ENCODE measurements at regions not wholly inside any gene's neighbourhood (a gene's known extent, or its start where the extent isn't known, plus 50 kb on each side); places are given as distances from the start of the nearest gene placed in this dataset.

DNA sequence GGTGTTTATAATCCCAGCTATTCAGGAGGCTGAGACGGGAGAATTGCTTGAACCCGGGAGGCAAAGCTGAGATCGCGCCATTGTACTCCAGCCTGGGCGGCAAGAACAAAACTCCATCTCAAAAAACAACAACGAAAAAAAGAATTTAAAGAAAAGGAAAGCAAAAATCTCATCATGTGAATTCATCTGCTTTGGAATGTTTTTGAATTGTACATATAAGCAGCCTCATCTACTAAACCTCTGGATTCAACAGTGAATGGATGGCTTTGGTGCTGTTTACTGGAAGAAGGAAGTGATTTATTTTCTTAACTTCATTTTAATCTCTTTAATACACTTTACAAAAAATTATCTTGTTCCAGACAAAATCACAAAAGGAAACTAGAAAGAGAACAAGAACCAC is 51.8 kb upstream of the PNRC1 start:
- TF ChIP-seq, protein P1, sequence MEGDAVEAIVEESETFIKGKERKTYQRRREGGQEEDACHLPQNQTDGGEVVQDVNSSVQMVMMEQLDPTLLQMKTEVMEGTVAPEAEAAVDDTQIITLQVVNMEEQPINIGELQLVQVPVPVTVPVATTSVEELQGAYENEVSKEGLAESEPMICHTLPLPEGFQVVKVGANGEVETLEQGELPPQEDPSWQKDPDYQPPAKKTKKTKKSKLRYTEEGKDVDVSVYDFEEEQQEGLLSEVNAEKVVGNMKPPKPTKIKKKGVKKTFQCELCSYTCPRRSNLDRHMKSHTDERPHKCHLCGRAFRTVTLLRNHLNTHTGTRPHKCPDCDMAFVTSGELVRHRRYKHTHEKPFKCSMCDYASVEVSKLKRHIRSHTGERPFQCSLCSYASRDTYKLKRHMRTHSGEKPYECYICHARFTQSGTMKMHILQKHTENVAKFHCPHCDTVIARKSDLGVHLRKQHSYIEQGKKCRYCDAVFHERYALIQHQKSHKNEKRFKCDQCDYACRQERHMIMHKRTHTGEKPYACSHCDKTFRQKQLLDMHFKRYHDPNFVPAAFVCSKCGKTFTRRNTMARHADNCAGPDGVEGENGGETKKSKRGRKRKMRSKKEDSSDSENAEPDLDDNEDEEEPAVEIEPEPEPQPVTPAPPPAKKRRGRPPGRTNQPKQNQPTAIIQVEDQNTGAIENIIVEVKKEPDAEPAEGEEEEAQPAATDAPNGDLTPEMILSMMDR (IDR thresholded peaks at IDR 0.05; ENCODE audit: insufficient read depth, low read length, severe bottlenecking), result no peak
- no peak for DNase-seq (ENCODE audit: low read depth)
- H3K27me3 ChIP-seq (ENCODE audit: control insufficient read depth, insufficient read depth, low read length), result no peaks in the 10 kb centered on the region
- no peak for FAIRE-seq
- H3K4me3 ChIP-seq (ENCODE audit: low read depth, low read length), result no peak overlapping the region
- H3K36me3 ChIP-seq (ENCODE audit: control insufficient read depth, insufficient read depth, low read length), result no peaks in the 10 kb centered on the region

DNA sequence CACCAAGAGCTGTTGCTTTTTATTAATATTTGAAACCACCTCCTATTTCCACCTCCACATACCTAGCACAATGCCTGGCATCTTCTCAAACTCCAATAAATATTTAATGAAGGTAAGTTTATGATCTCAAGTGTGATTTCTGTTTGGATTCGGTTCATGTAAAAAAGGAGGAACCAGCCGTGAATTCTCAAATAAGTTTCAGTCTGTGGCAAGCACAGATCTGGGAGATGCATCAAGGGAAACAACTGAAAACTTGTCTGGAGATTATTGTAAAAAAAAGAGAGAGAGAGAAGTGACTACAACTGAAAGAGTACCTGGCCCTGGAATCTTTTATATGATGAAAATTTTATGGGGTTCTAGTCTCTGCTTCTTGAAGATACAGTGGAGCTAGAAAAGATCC is 52.8 kb upstream of the PNRC1 start:
- DNase-seq (ENCODE audit: low read depth), result no peak
- Histone ChIP-seq H3K4me3 (ENCODE audit: low read depth, low read length) (no peak overlapping the region), H3K27me3 (ENCODE audit: control insufficient read depth, insufficient read depth, low read length) (no peaks in the 10 kb centered on the region), H3K36me3 (ENCODE audit: control insufficient read depth, insufficient read depth, low read length) (no peaks in the 10 kb centered on the region)
- TF ChIP-seq, protein P1 (IDR thresholded peaks at IDR 0.05; ENCODE audit: insufficient read depth, low read length, severe bottlenecking), result no peak
- FAIRE-seq, result no peak

DNA sequence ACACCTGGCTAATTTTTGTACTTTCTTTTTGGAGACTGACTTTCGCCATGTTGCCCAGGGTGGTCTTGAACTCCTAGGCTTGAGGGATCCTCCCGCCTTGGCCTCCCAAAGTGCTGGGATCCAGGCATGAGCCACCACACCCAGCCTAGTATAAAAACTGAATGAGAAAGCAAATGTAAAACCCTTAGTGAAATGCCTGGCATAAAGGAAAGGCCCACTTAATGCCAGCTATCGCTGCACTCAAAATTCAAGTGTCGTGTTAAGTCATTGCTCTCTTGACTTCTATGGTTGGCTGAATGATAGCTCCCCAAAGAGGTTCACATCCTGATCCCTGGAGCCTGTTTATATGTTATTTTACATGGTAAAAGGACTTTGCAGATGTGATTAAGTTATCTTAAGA is 54.4 kb upstream of the PNRC1 start:
- H3K27me3 ChIP-seq (ENCODE audit: control insufficient read depth, insufficient read depth, low read length), result no peaks in the 10 kb centered on the region
- no peak overlapping the region for H3K4me3 ChIP-seq (ENCODE audit: low read depth, low read length)
- FAIRE-seq (no peak), DNase-seq (ENCODE audit: low read depth) (no peak)
- TF ChIP-seq, protein P1 (IDR thresholded peaks at IDR 0.05; ENCODE audit: insufficient read depth, low read length, severe bottlenecking), result no peak
- H3K36me3 ChIP-seq (ENCODE audit: control insufficient read depth, insufficient read depth, low read length), result no peaks in the 10 kb centered on the region

DNA sequence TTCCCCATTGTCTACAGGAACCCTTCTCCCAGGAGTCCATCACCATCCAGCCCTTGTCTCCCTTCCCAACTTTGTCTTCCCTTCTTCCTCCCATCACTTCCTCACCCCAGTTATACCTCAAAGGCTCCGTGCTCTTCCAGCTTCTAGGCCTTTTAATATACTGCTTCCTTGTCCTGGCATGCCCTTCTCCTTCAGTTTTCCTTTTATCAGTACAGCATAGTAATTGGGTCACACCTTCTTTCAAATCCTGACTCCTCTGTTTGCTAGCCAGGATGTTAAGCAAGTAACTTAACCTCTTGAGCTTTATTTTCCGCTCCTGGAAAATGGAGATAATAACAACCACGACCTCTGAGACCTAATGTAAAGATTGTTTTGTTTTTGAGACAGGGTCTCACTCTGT is 54.9 kb upstream of the PNRC1 start:
- TF ChIP-seq, protein P1 (IDR thresholded peaks at IDR 0.05; ENCODE audit: insufficient read depth, low read length, severe bottlenecking), result no peak
- FAIRE-seq, result no peak
- Histone ChIP-seq H3K27me3 (ENCODE audit: control insufficient read depth, insufficient read depth, low read length) (no peaks in the 10 kb centered on the region), H3K4me3 (ENCODE audit: low read depth, low read length) (no peak overlapping the region), H3K36me3 (ENCODE audit: control insufficient read depth, insufficient read depth, low read length) (no peaks in the 10 kb centered on the region)
- peak; percentile 70 for DNase-seq (ENCODE audit: low read depth)

DNA sequence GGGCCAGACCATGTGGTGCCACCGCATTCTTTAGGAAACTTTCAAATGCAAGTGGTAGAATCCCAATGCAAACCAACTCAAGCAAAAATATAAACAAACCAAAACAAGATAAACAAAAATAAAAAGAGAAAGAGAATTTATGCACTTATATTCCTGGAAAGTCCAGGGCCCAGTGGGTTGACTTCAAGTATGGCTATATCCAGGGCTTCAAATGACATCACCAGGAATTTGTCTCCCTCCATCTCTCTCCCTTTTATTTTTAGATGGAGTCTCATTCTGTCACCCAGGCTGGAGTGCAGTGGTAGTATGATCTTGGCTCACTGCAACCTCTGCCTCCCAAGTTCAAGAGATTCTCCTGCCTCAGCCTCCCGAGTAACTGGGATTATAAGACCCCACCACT is 56.1 kb upstream of the PNRC1 start:
- DNase-seq (ENCODE audit: low read depth) (no peak), FAIRE-seq (no peak)
- Histone ChIP-seq H3K4me3 (ENCODE audit: low read depth, low read length) (no peak overlapping the region), H3K36me3 (ENCODE audit: control insufficient read depth, insufficient read depth, low read length) (no peaks in the 10 kb centered on the region), H3K27me3 (ENCODE audit: control insufficient read depth, insufficient read depth, low read length) (no peaks in the 10 kb centered on the region)
- TF ChIP-seq, protein P1 (IDR thresholded peaks at IDR 0.05; ENCODE audit: insufficient read depth, low read length, severe bottlenecking), result no peak

DNA sequence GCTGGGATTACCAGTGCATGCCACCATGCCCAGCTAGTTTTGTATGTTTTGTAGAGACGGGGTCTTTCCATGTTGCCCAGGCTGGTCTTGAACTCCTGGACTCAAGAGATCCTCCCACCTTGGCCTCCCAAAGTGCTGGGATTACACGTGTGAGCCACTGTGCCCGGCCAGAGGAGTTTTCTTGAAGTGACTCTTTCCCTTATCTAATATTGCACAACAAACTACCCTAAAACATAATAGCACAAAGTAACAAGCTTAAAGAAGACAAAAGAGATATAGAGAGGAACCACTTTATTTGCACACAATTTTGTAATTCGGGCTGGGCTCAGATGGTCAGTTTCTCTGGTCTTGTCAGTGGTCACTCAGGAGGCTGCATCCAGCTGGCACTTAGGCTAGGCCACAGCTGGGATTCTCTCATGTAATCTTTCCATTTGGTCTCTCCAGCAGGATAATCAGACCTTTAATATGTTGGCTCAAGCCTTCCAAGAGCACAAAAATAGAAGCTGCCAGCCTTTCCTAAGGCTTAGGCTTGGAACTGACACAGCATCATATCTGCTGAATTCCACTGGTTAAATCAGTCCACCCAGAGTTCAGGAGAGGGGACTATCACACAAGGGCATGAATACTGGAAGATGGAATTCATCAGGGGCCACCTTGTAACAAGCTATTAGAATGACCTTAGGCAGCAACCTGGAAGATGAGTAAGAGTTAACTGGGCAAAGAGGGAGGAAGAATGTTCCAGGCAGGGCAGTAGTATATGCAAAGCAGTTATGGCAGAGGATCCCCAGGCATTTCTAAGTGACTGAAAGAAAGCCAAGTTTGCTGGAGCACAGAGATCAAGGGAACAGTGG is 56.7 kb upstream of the PNRC1 start:
- DNase-seq (ENCODE audit: low read depth), result peak; percentile 33
- no peak overlapping the region for H3K4me3 ChIP-seq (ENCODE audit: low read depth, low read length)
- TF ChIP-seq, protein P1 (IDR thresholded peaks at IDR 0.05; ENCODE audit: insufficient read depth, low read length, severe bottlenecking), result no peak
- no peaks in the 10 kb centered on the region for H3K36me3 ChIP-seq (ENCODE audit: control insufficient read depth, insufficient read depth, low read length)
- FAIRE-seq, result no peak
- no peaks in the 10 kb centered on the region for H3K27me3 ChIP-seq (ENCODE audit: control insufficient read depth, insufficient read depth, low read length)
